ENCODE measurements at regions not wholly inside any gene's neighbourhood (a gene's known extent, or its start where the extent isn't known, plus 50 kb on each side); places are given as distances from the start of the nearest gene placed in this dataset.
A peak's percentile ranks its signal among the peaks of the same experiment; 100 is the strongest.
"Not testable (repeated sequence)": the region's sequence is repeated elsewhere in the genome, so short reads cannot be mapped to it uniquely, and the experiment has no call there.

DNA sequence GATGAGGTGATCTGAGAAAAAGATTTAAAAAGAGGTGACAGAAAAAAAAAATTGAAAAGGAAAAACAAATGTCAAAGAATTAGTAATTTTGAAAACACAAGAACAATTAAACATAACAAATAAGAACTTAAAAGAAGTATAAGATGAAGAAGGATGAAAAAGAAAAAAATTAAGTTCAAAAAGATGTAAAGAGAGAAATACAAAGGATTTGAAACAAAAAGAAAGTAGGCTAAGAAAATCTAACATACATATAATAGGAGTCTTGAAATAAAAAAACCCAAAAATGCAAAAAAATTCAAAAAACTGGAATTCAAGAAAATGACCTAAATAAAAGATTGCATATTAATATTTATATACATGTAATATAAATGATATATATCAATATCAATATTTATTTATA is 949.2 kb downstream of the MCTP2 start:
- DNase-seq (ENCODE audit: low spot score) = no peak

DNA sequence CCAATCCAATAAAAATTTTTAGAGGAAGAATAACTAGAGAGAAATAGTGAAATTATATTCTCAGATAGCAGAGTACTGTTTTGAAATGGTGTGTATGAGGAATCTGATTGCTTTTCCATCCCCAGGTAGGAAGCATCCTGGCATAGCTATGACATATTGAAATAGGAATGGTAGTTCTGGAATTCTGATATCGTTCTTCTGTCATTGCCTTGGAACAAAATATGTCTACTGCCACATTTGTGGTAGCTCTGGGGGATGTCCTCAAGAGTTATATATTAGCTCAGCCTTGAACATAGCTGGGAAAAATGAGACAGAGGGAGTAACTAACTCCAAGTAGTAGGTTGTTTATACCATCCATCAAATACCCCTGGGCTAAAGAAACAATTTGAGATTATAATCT is 950.7 kb downstream of the MCTP2 start:
- no peak for DNase-seq (ENCODE audit: low spot score)

DNA sequence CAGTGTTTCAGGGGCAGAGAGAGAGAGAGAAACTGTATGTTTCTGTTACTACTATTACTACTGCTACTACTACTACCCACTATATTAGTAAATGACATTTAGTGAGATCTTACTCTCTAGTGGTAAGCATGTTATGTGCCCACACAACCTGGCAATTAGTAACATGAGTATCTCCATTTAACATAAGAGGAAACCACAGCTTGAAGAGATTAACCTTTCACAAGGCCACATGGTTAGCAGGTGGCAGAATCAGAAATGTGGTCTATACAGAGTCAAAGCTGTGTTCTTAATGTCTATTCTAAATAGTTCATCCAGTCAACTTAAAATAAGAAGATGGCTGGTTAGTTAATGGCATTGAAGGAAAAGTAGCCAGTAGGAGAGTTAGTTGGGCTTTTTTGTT is 961.6 kb downstream of the MCTP2 start:
- DNase-seq (ENCODE audit: low spot score) = no peak

DNA sequence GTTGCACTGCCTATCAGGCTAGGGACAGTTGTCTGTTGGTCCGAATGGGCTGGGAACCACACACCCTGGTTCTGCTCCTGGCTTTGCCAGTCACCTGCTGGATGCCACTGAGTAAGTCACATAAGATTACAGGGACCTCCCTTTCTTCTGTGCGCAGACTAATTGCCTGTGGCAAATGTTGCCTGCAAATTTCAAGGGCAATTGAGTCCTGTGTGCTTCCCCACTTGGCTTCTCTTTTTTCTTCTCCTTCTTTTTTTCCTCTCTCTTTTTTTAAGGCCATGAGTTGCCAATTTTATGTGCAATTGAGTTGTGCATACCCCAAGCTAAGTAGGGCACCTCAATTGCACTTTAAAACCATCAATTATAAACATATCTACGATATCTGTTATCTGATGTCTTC is 963.4 kb downstream of the MCTP2 start:
- DNase-seq (ENCODE audit: low spot score) = no peak

DNA sequence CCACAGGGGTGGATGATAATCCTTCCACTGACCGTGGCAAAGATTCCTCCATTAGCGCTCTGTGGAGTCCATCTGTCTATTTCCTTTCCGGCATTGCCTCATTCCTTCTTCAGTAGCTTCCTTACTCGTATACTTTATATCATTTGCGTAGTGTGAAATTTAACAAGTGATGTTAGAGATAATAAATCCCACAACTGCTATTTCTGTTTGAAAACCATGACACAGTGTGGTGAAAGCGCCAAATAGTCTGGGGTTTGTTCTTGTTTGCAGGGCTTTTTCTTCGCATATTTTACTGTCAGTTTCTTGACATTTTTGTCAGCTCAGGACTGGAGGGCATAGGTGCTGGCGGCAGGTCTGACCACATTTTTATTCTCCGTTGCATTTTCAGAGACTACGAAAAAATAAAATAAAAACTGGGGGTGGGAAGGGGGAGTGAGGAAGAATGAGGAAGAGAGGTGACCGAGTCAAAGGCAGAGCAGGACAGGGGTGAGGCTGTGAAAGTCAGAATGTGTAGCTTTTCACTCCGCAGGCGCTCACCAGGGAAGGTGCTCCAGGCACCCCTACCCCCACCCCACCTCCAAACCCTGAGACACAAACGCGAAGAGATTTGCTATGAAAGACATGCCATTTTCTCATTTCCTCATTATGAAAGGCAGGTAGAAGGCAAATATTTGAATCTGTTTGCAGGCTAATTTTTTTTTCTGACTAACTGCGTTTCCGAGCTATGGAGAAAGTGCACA is 965.0 kb downstream of the MCTP2 start:
- DNase-seq (ENCODE audit: low spot score) = peak; percentile 47

DNA sequence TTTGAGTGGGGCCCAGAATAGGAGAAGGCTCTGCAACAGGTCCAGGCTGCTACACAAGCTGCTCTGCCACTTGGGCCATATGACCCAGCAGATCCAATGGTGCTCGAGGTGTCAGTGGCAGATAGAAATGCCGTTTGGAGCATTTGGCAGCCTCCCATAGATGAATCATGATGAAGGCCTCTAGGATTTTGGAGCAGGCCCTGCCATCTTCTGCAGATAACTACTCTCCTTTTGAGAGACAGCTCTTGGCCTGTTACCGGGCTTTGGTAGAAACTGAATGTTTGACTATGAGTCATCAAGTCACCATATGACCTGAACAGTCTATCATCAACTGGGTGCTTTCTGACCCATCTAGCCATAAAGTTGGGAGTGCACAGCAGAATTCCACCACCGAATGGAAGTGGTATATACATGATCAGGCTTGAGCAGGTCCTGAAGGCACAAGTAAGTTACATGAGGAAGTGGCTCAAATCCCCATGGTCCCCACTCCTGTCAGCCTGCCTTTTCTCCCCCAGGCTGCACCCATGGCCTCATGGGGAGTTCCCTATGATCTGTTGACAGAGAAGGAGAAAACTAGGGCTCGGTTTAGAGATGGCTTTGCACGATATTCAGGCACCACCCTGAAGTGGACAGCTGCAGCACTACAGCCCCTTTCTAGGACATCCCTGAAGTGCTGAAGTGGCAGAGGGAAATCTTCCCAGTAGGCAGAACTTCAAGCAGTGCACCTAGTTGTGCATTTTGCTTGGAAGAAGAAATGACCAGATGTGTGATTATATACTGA is 971.4 kb downstream of the MCTP2 start:
- no peak for DNase-seq (ENCODE audit: low spot score)

DNA sequence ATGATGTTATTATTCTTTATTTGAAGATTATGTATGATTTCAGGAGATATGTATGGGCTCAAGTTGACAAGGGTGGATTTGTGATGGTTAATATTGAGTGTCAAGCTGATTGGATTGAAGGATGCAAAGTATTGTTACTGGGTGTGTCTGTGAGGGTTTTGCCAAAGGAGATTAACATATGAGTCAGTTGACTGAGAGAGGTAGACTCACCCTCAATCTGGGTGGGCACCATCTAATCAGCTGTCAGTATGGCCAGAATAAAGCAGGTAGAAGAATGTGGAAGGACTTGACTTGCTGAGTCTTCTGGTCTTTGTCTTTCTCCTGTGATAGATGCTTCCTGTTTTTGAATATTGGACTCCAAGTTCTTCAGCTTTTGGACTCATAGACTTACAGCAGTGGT is 973.7 kb downstream of the MCTP2 start:
- DNase-seq (ENCODE audit: low spot score) = no peak

DNA sequence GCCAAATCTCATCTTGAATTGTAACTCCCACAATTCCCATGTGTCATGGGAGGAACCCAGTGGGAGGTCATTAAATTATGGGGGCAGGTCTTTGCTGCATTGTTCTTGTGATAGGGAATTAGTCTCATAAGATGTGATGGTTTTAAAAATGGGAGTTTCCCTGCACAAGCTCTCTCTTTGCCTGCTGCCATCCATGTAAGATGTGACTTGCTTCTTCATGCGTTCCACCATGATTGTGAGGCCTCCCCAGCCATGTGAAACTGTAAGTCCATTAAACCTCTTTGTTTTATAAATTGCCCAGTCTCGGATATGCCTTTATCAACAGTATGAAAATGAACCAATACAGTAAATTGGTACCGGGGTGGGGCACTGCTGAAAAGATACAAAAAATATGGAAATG is 974.5 kb downstream of the MCTP2 start:
- not testable (repeated sequence) for DNase-seq (ENCODE audit: low spot score)

DNA sequence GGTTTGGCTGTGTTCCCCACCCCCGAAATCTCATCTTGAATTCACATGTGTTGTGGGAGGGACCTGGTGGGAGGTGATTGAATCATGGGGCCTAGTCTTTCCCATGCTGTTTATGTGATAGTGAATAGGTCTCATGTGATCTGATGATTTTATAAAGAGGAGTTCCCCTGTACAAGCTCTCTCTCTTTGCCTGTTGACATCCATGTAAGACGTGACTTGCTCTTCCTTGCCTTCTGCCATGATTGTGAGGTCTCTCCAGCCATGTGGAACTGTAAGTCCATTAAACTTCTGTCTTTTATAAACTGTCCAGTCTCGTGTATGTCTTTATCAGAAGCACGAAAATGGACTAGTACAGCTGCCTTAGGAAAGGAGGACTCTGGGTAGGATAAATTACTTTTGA is 976.7 kb downstream of the MCTP2 start:
- no peak for DNase-seq (ENCODE audit: low spot score)

DNA sequence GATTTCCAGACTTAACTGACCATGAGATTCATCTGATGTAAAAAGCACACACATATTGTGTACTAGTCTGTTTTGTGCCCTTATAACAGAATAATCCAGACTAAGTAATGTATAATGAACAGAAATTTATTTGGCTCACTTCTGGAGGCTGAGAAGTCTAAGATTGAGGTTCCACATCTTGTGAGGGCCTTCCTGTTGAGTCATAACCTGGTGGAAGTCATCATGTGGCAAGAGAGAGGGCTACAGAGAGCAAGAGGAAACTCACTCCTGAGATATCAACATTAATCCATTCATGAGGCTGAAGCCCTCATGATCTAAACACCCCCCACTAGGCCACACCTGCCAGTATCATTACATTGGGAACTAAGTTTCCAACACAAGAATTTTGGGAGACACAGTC is 977.6 kb downstream of the MCTP2 start:
- DNase-seq (ENCODE audit: low spot score) = no peak

DNA sequence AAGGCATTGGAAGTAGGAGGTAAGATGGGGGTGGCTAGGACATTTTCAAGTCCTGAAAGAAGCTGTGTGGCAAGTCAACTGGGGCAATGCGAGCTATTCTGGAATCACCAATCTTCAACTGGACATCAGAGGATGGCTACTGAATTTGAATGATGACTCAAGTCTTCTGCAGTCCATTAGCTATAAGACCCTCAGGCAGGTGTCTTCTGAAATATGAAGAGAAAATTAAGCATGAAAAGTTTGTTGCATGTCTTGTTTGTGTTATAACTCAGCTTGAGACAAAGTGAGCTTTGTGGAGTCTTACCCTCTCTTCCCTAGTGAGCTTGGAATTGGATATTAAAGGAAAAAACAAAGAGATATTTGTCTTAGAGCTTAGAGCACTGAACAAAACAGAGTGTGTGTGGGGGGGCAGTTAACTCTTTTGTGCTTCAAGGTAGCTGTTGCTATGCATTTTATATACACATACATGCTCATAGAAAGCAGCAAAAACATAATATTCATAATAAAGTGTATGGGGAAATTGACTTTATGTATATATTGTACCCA is 979.1 kb downstream of the MCTP2 start:
- no peak for DNase-seq (ENCODE audit: low spot score)

DNA sequence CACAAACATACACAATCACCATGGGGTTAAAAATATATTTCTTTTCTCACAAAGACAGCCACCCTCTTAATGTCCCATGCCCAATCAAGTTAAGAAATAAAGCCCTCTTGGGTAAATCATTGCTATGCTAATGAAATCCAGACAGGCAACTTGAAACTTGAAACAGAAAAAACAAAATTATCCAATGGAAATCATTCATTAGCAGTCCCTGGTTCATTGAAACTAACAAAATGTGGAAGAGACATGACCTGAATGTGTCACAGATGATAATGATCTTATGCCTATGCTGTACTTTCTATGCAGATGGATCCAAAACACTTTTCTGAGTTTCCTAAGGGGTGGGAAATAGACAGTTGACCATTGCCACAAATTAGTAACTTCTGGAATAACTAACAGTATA is 983.7 kb downstream of the MCTP2 start:
- DNase-seq (ENCODE audit: low spot score) = no peak

DNA sequence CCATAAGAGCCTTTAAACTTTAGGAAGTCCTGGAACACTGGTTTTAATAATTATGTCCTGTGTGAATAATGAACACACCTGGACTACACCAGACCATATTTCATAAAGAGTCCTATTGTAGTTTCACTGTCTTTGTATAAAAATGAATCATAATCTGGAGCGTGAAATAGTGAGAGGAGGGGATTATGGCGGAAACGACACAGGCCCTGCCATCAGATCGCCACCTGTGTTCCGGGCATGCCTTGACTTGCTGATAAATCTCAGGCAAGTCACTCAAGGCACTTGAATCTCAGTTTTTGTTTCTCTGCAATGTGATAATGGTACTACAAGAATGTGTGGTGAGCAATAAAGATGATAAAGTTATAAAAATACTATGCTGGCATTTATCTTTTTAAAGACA is 995.5 kb downstream of the MCTP2 start:
- DNase-seq (ENCODE audit: low spot score) = no peak

DNA sequence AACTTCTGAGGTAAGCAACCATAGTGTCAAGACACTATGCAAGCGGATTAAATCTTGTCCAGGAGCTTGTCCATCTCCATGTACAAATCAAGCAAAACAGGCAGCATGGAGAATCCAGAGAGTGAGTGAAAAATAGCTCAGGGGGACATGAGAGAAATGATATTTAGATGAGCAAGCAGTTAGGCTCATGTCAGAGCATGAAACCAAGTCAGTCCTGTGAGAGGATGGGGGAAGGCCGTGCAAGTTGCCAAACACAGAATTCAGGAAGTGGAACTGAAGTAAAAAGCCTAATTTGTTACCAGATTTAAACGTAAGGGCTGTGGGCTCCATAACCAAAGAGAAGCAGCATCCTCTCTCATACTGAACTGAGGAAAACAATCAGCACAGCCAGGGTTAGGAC is 995.9 kb downstream of the MCTP2 start:
- DNase-seq (ENCODE audit: low spot score) = no peak

DNA sequence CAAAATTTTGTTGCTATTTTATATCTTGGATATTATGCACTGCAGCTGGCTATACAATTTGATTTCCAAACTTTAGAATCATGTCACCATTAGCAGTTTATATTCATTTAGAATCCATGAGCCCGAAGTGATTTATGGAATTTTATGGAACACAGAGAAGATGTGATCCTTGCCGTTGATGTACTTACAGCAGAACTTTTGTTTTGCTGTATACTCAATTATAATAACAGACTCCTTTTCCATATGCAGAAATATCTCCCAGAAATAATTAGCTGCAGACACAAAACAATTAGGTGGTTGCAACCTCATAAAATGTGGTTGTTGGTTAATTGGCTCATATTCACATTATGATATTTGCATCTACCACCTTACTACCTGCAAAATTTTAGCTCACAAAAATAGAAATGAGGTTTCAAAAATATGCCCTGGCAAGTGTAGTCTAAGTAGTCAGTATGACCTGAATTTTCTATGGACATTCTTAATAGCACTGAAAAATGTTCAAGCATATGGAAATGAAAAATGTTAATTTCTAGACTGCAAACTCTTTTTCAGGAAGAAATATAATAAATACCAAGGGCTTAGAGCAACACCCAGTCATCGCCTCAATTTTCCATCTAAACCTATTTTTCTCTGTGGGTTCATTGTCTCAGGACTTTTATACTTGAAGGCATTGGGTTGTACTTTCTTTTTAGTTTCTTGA is 997.6 kb downstream of the MCTP2 start:
- no peak for DNase-seq (ENCODE audit: low spot score)

DNA sequence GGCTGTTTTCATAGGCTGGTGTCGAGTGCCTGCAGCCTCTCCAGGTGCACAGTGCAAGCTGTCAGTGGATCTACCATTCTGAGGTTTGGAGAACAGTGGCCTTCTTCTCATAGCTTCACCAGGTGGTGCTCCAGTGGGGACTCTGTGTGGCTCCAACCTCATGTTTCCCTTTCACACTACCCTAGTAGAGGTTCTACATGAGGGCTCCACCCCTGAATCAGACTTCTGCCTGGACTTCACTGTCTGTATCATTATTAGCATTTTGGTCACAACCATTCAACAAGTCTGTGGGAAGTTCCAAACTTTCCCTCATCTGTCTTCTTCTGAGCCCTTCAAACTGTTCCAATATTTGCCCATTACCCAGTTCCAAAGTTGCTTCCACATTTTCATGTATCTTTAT is 1003.7 kb downstream of the MCTP2 start:
- no peak for DNase-seq (ENCODE audit: low spot score)

DNA sequence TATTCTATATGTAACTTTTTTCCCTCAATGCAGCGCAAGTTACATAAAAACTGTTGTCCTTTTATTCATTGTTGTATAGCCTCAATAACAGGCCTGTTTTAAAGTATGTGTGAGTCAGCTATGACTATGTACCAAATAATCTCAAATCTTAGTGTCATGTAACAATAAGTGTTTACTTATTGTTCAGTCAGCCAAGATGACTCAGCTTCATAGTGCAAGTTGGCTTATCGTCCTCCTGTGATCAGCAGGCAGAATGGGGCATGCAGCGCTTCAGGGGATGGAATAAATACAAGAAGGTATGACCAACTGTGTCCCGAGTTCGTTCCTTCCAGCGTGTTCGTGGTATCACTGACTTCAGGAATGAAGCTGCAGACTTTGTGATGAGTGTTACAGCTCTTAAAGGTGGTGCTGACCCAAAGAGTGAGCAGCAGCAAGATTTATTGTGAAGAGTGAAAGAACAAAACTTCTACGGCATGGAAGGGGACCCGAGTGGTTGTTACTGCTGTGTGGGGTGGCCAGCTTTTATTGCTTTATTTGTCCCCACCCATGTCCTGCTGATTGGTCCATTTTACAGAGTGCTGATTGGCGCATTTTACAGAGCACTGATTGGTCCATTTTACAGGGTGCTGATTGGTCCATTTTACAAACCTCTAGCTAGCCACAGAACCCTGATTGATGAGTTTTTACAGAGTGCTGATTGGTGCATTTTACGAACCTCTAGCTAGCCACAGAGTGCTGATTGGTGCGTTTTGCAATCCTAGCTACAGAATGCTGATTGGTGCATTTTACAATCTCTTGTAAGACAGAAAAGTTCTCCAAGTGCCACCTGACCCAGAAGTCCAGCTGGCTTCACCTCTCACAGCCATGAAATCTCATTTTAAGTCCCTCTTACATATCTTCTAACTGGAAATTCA is 1016.0 kb downstream of the MCTP2 start:
- peak; percentile 57 for DNase-seq (ENCODE audit: low spot score)

DNA sequence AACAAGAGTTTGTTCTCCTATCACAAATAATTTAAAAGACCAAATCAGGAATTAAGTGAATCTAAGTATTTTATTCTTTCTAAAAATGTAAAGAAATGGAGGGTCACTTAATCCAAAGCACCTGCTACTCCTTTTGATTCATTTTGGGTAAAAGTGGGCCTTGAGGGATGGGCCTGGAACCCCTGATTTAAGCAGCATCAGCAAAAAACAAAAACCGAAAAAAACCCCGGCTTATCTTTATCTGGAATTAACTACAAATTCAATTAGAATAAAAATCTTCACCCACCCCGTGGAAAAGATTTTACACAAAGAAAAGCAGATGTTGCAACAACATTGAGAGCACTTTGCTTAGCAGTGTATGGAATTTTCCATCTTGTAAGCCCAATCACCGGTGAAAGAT is 1018.2 kb downstream of the MCTP2 start:
- no peak for DNase-seq (ENCODE audit: low spot score)

DNA sequence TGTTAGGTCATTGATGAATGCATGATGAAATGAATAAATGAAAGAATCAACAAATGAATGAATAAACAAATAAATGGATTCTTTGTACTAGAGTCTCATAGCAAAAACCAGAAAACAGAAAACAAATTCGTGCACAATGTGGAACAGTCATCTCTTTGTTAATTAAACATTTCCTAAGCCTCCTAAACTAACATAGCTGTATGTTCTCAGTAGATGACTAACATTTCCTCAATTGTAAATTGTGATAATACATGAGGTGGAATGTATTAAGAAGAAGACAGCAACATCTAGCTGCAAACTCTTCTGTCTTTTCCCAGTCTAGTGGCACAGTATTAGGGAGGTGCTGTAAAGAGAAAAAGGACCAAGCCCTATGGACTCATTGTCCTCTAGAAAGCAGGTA is 1021.0 kb downstream of the MCTP2 start:
- no peak for DNase-seq (ENCODE audit: low spot score)

DNA sequence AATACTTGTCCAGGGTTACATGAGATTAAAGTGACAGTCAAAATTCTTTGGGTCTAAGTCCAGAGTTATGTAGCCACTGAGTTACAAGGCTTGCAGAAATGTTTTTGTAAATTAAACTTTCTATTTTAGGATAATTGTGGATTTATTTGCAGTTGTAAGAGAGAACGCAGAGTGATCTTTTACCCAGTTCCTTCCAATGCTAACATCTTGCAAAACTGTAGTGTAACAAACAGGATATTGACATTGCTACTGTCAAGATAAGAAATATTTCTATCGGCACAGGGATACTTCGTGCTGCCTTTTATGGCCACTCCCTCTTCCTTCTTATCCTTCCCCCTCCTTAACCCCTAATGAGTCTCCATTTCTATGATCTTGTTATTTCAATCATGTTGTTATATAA is 1022.9 kb downstream of the MCTP2 start:
- DNase-seq (ENCODE audit: low spot score) = no peak

DNA sequence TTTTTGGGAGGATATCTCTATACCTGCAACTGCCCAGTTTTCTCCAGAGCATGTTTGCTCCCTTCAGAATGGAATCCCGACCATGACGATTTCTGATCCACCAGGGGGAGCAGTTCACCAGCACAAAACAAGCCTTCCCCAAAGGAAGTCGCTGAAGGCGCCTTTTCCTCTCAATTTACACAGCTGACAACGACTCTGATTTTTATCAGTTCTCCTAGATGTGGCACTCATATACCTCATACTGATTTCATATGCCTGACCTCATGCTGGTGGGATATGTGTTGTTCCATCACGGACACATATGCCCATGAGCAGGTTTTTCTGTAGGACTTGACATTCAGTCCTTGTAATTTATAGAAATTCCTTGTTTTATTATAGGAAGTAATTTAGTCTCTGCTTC is 1028.2 kb downstream of the MCTP2 start:
- DNase-seq (ENCODE audit: low spot score) = peak; percentile 80

DNA sequence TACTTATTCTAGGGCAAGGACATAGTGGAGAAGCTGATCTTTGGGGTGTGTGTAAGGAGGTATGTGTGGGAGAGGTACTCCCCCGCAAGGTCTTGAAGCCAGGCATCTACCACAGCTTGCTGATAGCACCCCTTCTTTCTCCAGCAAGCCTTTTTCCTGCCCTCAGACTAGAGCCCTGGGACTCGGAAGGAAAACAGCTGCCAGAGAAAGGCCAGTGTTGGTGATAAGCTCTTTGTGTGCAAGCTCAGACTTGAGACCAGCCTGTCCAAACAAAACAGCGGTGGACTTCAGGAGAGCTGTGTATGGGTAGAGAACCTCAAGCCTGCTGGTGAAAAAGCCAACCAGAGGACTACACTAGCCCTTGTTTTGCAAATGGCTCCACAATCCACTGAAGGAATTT is 1028.6 kb downstream of the MCTP2 start:
- peak; percentile 65 for DNase-seq (ENCODE audit: low spot score)
